CD4-positive, alpha-beta memory T cell (primary cell): ENCODE measurements at regions not wholly inside any gene's neighbourhood (a gene's known extent, or its start where the extent isn't known, plus 50 kb on each side); places are given as distances from the start of the nearest gene placed in this dataset.

ENCODE experiments used
- CTCF ChIA-PET: fragments of 350-600 bp; sonication (Branson Sonifier 250); formaldehyde crosslinking; loops from one replicate; lab custom pipeline; 2021; ENCODE audit warnings: inconsistent platforms; ENCODE audit not compliant: partially characterized antibody; lab: Charles Lee
- POLR2A ChIA-PET: fragments of 350-600 bp; sonication (Branson Sonifier 250); formaldehyde crosslinking; loops from one replicate; lab custom pipeline; 2021; ENCODE audit not compliant: partially characterized antibody; lab: Charles Lee
- DNase-seq, 5 donors: peaks; one replicate each; pipeline versions ENCODE4 v3.0.0 to v3.0.0-alpha.2; 2020 to 2022; ENCODE audit warnings: mixed read lengths in 1 of 5
- H3K27ac ChIP-seq: one replicate; pipeline ENCODE4 v1.7.0; 2013; ENCODE audit warnings: low read depth, low read length
- H3K27me3 ChIP-seq: 2 replicates; pipeline ENCODE4 v1.7.0; 2013; ENCODE audit warnings: mild to moderate bottlenecking, low read length, moderate library complexity; ENCODE audit not compliant: insufficient read depth
- H3K36me3 ChIP-seq: 2 replicates; pipeline ENCODE4 v1.7.0; 2013; ENCODE audit warnings: mild to moderate bottlenecking, low read length, moderate library complexity; ENCODE audit not compliant: insufficient read depth
- H3K4me1 ChIP-seq: 2 replicates; pipeline ENCODE4 v1.7.0; 2013; ENCODE audit warnings: mild to moderate bottlenecking, low read length, moderate library complexity; ENCODE audit not compliant: insufficient read depth
- H3K4me3 ChIP-seq, 2 donors: one replicate each; pipeline ENCODE4 v1.7.0; 2013; ENCODE audit warnings: low read length in 2 of 2, mild to moderate bottlenecking in 1 of 2
- H3K9me3 ChIP-seq, 2 donors: one replicate each; pipeline ENCODE4 v1.7.0; 2013; ENCODE audit warnings: low read length in 2 of 2, control low read depth in 1 of 2; ENCODE audit not compliant: control insufficient read depth in 1 of 2
- H3K27ac Mint-ChIP-seq, 7 donors: one replicate each; pipeline ENCODE4 v1.8.0; 2020 to 2021; ENCODE audit warnings: mixed read lengths in 7 of 7, mild to moderate bottlenecking in 6 of 7, inconsistent platforms in 3 of 7, moderate library complexity in 3 of 7
- H3K27me3 Mint-ChIP-seq, 2 donors: one replicate each; pipeline ENCODE4 v1.8.0; 2020 to 2021; ENCODE audit warnings: mixed read lengths in 2 of 2
- H3K36me3 Mint-ChIP-seq, 2 donors: one replicate each; pipeline ENCODE4 v1.8.0; 2020 to 2021; ENCODE audit warnings: mixed read lengths in 2 of 2, inconsistent platforms in 1 of 2, mild to moderate bottlenecking in 1 of 2
- H3K4me1 Mint-ChIP-seq, 4 donors: one replicate each; pipeline ENCODE4 v1.8.0; 2020 to 2021; ENCODE audit warnings: mixed read lengths in 4 of 4, mild to moderate bottlenecking in 1 of 4
- H3K4me3 Mint-ChIP-seq, 8 donors: one replicate each; pipeline ENCODE4 v1.8.0; 2020 to 2021; ENCODE audit warnings: mixed read lengths in 8 of 8, mild to moderate bottlenecking in 7 of 8, moderate library complexity in 6 of 8, inconsistent platforms in 3 of 8
- H3K9me3 Mint-ChIP-seq, 8 donors: one replicate each; pipeline ENCODE4 v1.8.0; 2020 to 2021; ENCODE audit warnings: mixed read lengths in 8 of 8, mild to moderate bottlenecking in 5 of 8, inconsistent platforms in 3 of 8, moderate library complexity in 1 of 8
- intact Hi-C: fragments of 100-400 bp; cut with micrococcal nuclease; formaldehyde crosslinking; loops from one replicate; pipeline ENCODE4 v1.15.1; 2023

GRCh38 chr5:2902742-2903297 is 151.3 kb upstream of the IRX2 start:
- Mint-ChIP-seq H3K27me3 (peaks cover 0 to 2% of the 10 kb centered on the region in 2 donors), H3K27ac (no peak overlapping the region), H3K4me3 (no peak overlapping the region), H3K36me3 (no peaks in the 10 kb centered on the region), H3K4me1 (no peaks in the 10 kb centered on the region), H3K9me3 (peaks cover 0 to 9% (median 0%) of the 10 kb centered on the region in 8 donors)
- Histone ChIP-seq H3K36me3 (no peaks in the 10 kb centered on the region), H3K4me3 (no peak overlapping the region), H3K4me1 (no peaks in the 10 kb centered on the region), H3K27ac (no peak overlapping the region), H3K9me3 (no peaks in the 10 kb centered on the region), H3K27me3 (no peaks in the 10 kb centered on the region)
- DNase-seq, result no peak
- ChIA-PET POLR2A (no interaction called here), CTCF (no interaction called here)
- intact Hi-C loops, result no loop called here

GRCh38 chr5:2902186-2902585 is 150.7 kb upstream of the IRX2 start:
- POLR2A ChIA-PET, result no interaction called here
- no peak overlapping the region for H3K4me3 Mint-ChIP-seq
- Histone ChIP-seq H3K36me3 (no peaks in the 10 kb centered on the region), H3K4me3 (no peak overlapping the region), H3K9me3 (no peaks in the 10 kb centered on the region), H3K27ac (no peak overlapping the region), H3K4me1 (no peaks in the 10 kb centered on the region), H3K27me3 (no peaks in the 10 kb centered on the region)
- H3K27ac Mint-ChIP-seq, result no peak overlapping the region
- DNase-seq, result no peak
- H3K9me3 Mint-ChIP-seq, result peaks cover 0 to 9% (median 0%) of the 10 kb centered on the region in 8 donors
- CTCF ChIA-PET, result no interaction called here
- peaks cover 0 to 2% of the 10 kb centered on the region in 2 donors for H3K27me3 Mint-ChIP-seq
- intact Hi-C loops, result no loop called here
- H3K4me1 Mint-ChIP-seq, result no peaks in the 10 kb centered on the region
- H3K36me3 Mint-ChIP-seq, result no peaks in the 10 kb centered on the region

- POLR2A ChIA-PET, result no interaction called here
Observed at GRCh38 chr5:2901511-2901910, 150.0 kb upstream of the IRX2 start.

GRCh38 chr5:2901096-2901495 is 149.6 kb upstream of the IRX2 start:
- no peaks in the 10 kb centered on the region for H3K4me1 ChIP-seq
- H3K9me3 ChIP-seq, result no peaks in the 10 kb centered on the region
- no peak overlapping the region for H3K4me3 ChIP-seq
- intact Hi-C loops, result no loop called here
- ChIA-PET CTCF (no interaction called here), POLR2A (no interaction called here)
- Mint-ChIP-seq H3K27me3 (peaks cover 0 to 2% of the 10 kb centered on the region in 2 donors), H3K4me1 (no peaks in the 10 kb centered on the region), H3K4me3 (no peak overlapping the region), H3K9me3 (peaks cover 0 to 16% (median 0%) of the 10 kb centered on the region in 8 donors), H3K36me3 (no peaks in the 10 kb centered on the region), H3K27ac (no peak overlapping the region)
- no peaks in the 10 kb centered on the region for H3K36me3 ChIP-seq
- no peak for DNase-seq
- H3K27ac ChIP-seq, result no peak overlapping the region
- H3K27me3 ChIP-seq, result no peaks in the 10 kb centered on the region

More at GRCh38 chr5:2901511-2901910, 150.0 kb upstream of the IRX2 start:
- Histone ChIP-seq H3K36me3 (no peaks in the 10 kb centered on the region), H3K4me3 (no peak overlapping the region), H3K27ac (no peak overlapping the region), H3K9me3 (no peaks in the 10 kb centered on the region), H3K27me3 (no peaks in the 10 kb centered on the region), H3K4me1 (no peaks in the 10 kb centered on the region)
- no peaks in the 10 kb centered on the region for H3K36me3 Mint-ChIP-seq
- H3K9me3 Mint-ChIP-seq, result peaks cover 0 to 12% (median 0%) of the 10 kb centered on the region in 8 donors
- intact Hi-C loops, result no loop called here
- no peak overlapping the region for H3K4me3 Mint-ChIP-seq
- CTCF ChIA-PET, result no interaction called here
- H3K27ac Mint-ChIP-seq, result no peak overlapping the region
- H3K4me1 Mint-ChIP-seq, result no peaks in the 10 kb centered on the region
- DNase-seq, result no peak
- peaks cover 0 to 2% of the 10 kb centered on the region in 2 donors for H3K27me3 Mint-ChIP-seq

GRCh38 chr5:2900360-2900759 is 148.9 kb upstream of the IRX2 start:
- Histone ChIP-seq H3K4me3 (no peak overlapping the region), H3K36me3 (no peaks in the 10 kb centered on the region), H3K27ac (no peak overlapping the region), H3K9me3 (no peaks in the 10 kb centered on the region), H3K4me1 (no peaks in the 10 kb centered on the region), H3K27me3 (no peaks in the 10 kb centered on the region)
- Mint-ChIP-seq H3K4me1 (no peaks in the 10 kb centered on the region), H3K27ac (no peak overlapping the region), H3K27me3 (peaks cover 0 to 2% of the 10 kb centered on the region in 2 donors), H3K36me3 (no peaks in the 10 kb centered on the region), H3K9me3 (peaks cover 0 to 14% (median 0%) of the 10 kb centered on the region in 8 donors), H3K4me3 (no peak overlapping the region)
- intact Hi-C loops, result no loop called here
- DNase-seq, result no peak
- ChIA-PET CTCF (no interaction called here), POLR2A (no interaction called here)

GRCh38 chr5:2899311-2899710 is 147.8 kb upstream of the IRX2 start:
- H3K27ac Mint-ChIP-seq, result no peak overlapping the region
- H3K36me3 Mint-ChIP-seq, result no peaks in the 10 kb centered on the region
- Histone ChIP-seq H3K4me3 (no peak overlapping the region), H3K27ac (no peak overlapping the region), H3K36me3 (no peaks in the 10 kb centered on the region), H3K27me3 (no peaks in the 10 kb centered on the region), H3K9me3 (no peaks in the 10 kb centered on the region), H3K4me1 (no peaks in the 10 kb centered on the region)
- intact Hi-C loops, result no loop called here
- no peak for DNase-seq
- no peaks in the 10 kb centered on the region for H3K4me1 Mint-ChIP-seq
- CTCF ChIA-PET, result no interaction called here
- POLR2A ChIA-PET, result no interaction called here
- H3K9me3 Mint-ChIP-seq, result peaks cover 0 to 15% (median 1%) of the 10 kb centered on the region in 8 donors
- H3K27me3 Mint-ChIP-seq, result peaks cover 0 to 2% of the 10 kb centered on the region in 2 donors
- no peak overlapping the region for H3K4me3 Mint-ChIP-seq

GRCh38 chr5:2898661-2899060 is 147.2 kb upstream of the IRX2 start:
- no peak for DNase-seq
- H3K27ac Mint-ChIP-seq, result no peak overlapping the region

More at GRCh38 chr5:2898661-2899060, 147.2 kb upstream of the IRX2 start:
- Histone ChIP-seq H3K4me1 (no peaks in the 10 kb centered on the region), H3K36me3 (no peaks in the 10 kb centered on the region), H3K4me3 (no peak overlapping the region), H3K27ac (no peak overlapping the region), H3K27me3 (no peaks in the 10 kb centered on the region), H3K9me3 (no peaks in the 10 kb centered on the region)
- no peak overlapping the region for H3K4me3 Mint-ChIP-seq
- CTCF ChIA-PET, result no interaction called here
- no peaks in the 10 kb centered on the region for H3K4me1 Mint-ChIP-seq
- no peaks in the 10 kb centered on the region for H3K36me3 Mint-ChIP-seq
- H3K27me3 Mint-ChIP-seq, result peaks cover 0 to 2% of the 10 kb centered on the region in 2 donors
- intact Hi-C loops, result no loop called here
- peaks cover 0 to 15% (median 1%) of the 10 kb centered on the region in 8 donors for H3K9me3 Mint-ChIP-seq
- POLR2A ChIA-PET, result no interaction called here
